ENCODE measurements at regions not wholly inside any gene's neighbourhood (a gene's known extent, or its start where the extent isn't known, plus 50 kb on each side); places are given as distances from the start of the nearest gene placed in this dataset.

GRCh38 chr1:82946096-82946605 lies 1052.8 kb downstream of the TTLL7 start:
- FAIRE-seq (no peak), DNase-seq (ENCODE audit: insufficient read length) (no peak)

GRCh38 chr1:82944822-82945221 lies 1054.1 kb downstream of the TTLL7 start:
- no peak for FAIRE-seq
- no peak for DNase-seq (ENCODE audit: insufficient read length)
- no peak for TF ChIP-seq TAF1 (IDR thresholded peaks at IDR 0.05; ENCODE audit: borderline replicate concordance, low read depth, low read length)
- TF ChIP-seq POLR2AphosphoS5 (IDR thresholded peaks at IDR 0.05; ENCODE audit: low read depth, low read length), result no peak
- TF ChIP-seq POLR2A (IDR thresholded peaks at IDR 0.05; ENCODE audit: low read depth, low read length), result no peak

More at GRCh38 chr1:82946096-82946605, 1052.8 kb downstream of the TTLL7 start:
- no peak for TF ChIP-seq POLR2AphosphoS5 (IDR thresholded peaks at IDR 0.05; ENCODE audit: low read depth, low read length)
- no peak for TF ChIP-seq POLR2A (IDR thresholded peaks at IDR 0.05; ENCODE audit: low read depth, low read length)
- no peak for TF ChIP-seq TAF1 (IDR thresholded peaks at IDR 0.05; ENCODE audit: borderline replicate concordance, low read depth, low read length)

GRCh38 chr1:82934074-82934473 lies 1064.9 kb downstream of the TTLL7 start:
- DNase-seq (ENCODE audit: insufficient read length), result no peak
- TF ChIP-seq TAF1 (IDR thresholded peaks at IDR 0.05; ENCODE audit: borderline replicate concordance, low read depth, low read length) (no peak), POLR2AphosphoS5 (IDR thresholded peaks at IDR 0.05; ENCODE audit: low read depth, low read length) (no peak), POLR2A (IDR thresholded peaks at IDR 0.05; ENCODE audit: low read depth, low read length) (no peak)
- FAIRE-seq, result no peak

GRCh38 chr1:82932727-82933126 lies 1066.2 kb downstream of the TTLL7 start:
- no peak for DNase-seq (ENCODE audit: insufficient read length)
- no peak for TF ChIP-seq POLR2A (IDR thresholded peaks at IDR 0.05; ENCODE audit: low read depth, low read length)
- TF ChIP-seq POLR2AphosphoS5 (IDR thresholded peaks at IDR 0.05; ENCODE audit: low read depth, low read length), result no peak
- no peak for TF ChIP-seq TAF1 (IDR thresholded peaks at IDR 0.05; ENCODE audit: borderline replicate concordance, low read depth, low read length)
- no peak for FAIRE-seq

- no peak for FAIRE-seq
- TF ChIP-seq POLR2AphosphoS5 (IDR thresholded peaks at IDR 0.05; ENCODE audit: low read depth, low read length) (no peak), POLR2A (IDR thresholded peaks at IDR 0.05; ENCODE audit: low read depth, low read length) (no peak), TAF1 (IDR thresholded peaks at IDR 0.05; ENCODE audit: borderline replicate concordance, low read depth, low read length) (no peak)
- DNase-seq (ENCODE audit: insufficient read length), result no peak
These were observed 1066.7 kb downstream of the TTLL7 start for GRCh38 chr1:82932207-82932606.

- DNase-seq (ENCODE audit: insufficient read length) (no peak), FAIRE-seq (no peak)
- TF ChIP-seq POLR2AphosphoS5 (IDR thresholded peaks at IDR 0.05; ENCODE audit: low read depth, low read length) (no peak), TAF1 (IDR thresholded peaks at IDR 0.05; ENCODE audit: borderline replicate concordance, low read depth, low read length) (no peak), POLR2A (IDR thresholded peaks at IDR 0.05; ENCODE audit: low read depth, low read length) (no peak)
These were observed 1067.9 kb downstream of the TTLL7 start for GRCh38 chr1:82931006-82931405.

- DNase-seq (ENCODE audit: insufficient read length), result no peak
- no peak for TF ChIP-seq POLR2A (IDR thresholded peaks at IDR 0.05; ENCODE audit: low read depth, low read length)
- TF ChIP-seq POLR2AphosphoS5 (IDR thresholded peaks at IDR 0.05; ENCODE audit: low read depth, low read length), result no peak
- no peak for TF ChIP-seq TAF1 (IDR thresholded peaks at IDR 0.05; ENCODE audit: borderline replicate concordance, low read depth, low read length)
- FAIRE-seq, result no peak
These were observed 1071.2 kb downstream of the TTLL7 start for GRCh38 chr1:82927753-82928152.

GRCh38 chr1:82924666-82925065 lies 1074.3 kb downstream of the TTLL7 start:
- DNase-seq (ENCODE audit: insufficient read length) (no peak), FAIRE-seq (no peak)
- TF ChIP-seq POLR2AphosphoS5 (IDR thresholded peaks at IDR 0.05; ENCODE audit: low read depth, low read length) (no peak), POLR2A (IDR thresholded peaks at IDR 0.05; ENCODE audit: low read depth, low read length) (no peak)

- no peak for DNase-seq (ENCODE audit: insufficient read length)
- no peak for FAIRE-seq
- TF ChIP-seq POLR2AphosphoS5 (IDR thresholded peaks at IDR 0.05; ENCODE audit: low read depth, low read length) (no peak), TAF1 (IDR thresholded peaks at IDR 0.05; ENCODE audit: borderline replicate concordance, low read depth, low read length) (no peak), POLR2A (IDR thresholded peaks at IDR 0.05; ENCODE audit: low read depth, low read length) (no peak)
These were observed 1075.0 kb downstream of the TTLL7 start for GRCh38 chr1:82923931-82924330.

GRCh38 chr1:82921759-82922158 lies 1077.2 kb downstream of the TTLL7 start:
- no peak for TF ChIP-seq POLR2AphosphoS5 (IDR thresholded peaks at IDR 0.05; ENCODE audit: low read depth, low read length)
- TF ChIP-seq TAF1 (IDR thresholded peaks at IDR 0.05; ENCODE audit: borderline replicate concordance, low read depth, low read length), result no peak
- no peak for TF ChIP-seq POLR2A (IDR thresholded peaks at IDR 0.05; ENCODE audit: low read depth, low read length)
- DNase-seq (ENCODE audit: insufficient read length) (no peak), FAIRE-seq (no peak)

- no peak for TF ChIP-seq POLR2AphosphoS5 (IDR thresholded peaks at IDR 0.05; ENCODE audit: low read depth, low read length)
- TF ChIP-seq TAF1 (IDR thresholded peaks at IDR 0.05; ENCODE audit: borderline replicate concordance, low read depth, low read length), result no peak
- no peak for TF ChIP-seq POLR2A (IDR thresholded peaks at IDR 0.05; ENCODE audit: low read depth, low read length)
- FAIRE-seq (no peak), DNase-seq (ENCODE audit: insufficient read length) (no peak)
These were observed 1078.3 kb downstream of the TTLL7 start for GRCh38 chr1:82920418-82921248.

- TF ChIP-seq TAF1 (IDR thresholded peaks at IDR 0.05; ENCODE audit: borderline replicate concordance, low read depth, low read length), result no peak
- no peak for TF ChIP-seq POLR2A (IDR thresholded peaks at IDR 0.05; ENCODE audit: low read depth, low read length)
- TF ChIP-seq POLR2AphosphoS5 (IDR thresholded peaks at IDR 0.05; ENCODE audit: low read depth, low read length), result no peak
These were observed 1079.1 kb downstream of the TTLL7 start for GRCh38 chr1:82919837-82920236.

More at GRCh38 chr1:82919837-82920236, 1079.1 kb downstream of the TTLL7 start:
- no peak for FAIRE-seq
- DNase-seq (ENCODE audit: insufficient read length), result no peak
